Caco-2 (cell line): ENCODE measurements at regions not wholly inside any gene's neighbourhood (a gene's known extent, or its start where the extent isn't known, plus 50 kb on each side); places are given as distances from the start of the nearest gene placed in this dataset.

Source experiments
- BruUV-seq: library from RNA; stranded (reverse); fragments of 400-500 nt; replicated peaks from 2 replicates; lab custom pipeline; 2021; lab: Mats Ljungman, UMichigan
- CTCF ChIA-PET: fragments of 300-600 bp; sonication (Branson Sonifier 250); formaldehyde crosslinking; loops from one replicate; lab custom pipeline; 2022; ENCODE audit warnings: antibody characterized with exemption; lab: Charles Lee
- POLR2A ChIA-PET: fragments of 300-600 bp; sonication (Branson Sonifier 250); formaldehyde crosslinking; loops from one replicate; lab custom pipeline; 2022; ENCODE audit warnings: antibody characterized with exemption; lab: Charles Lee
- DNase-seq, 2 experiments: peaks; one replicate each; pipeline versions ENCODE4 v3.0.0 to v3.0.0-alpha.2; 2020 to 2022
- H3K27me3 ChIP-seq: replicated peaks from 2 replicates; pipeline ENCODE4 v1.6.0; 2011; ENCODE audit warnings: low read length; ENCODE audit not compliant: control insufficient read depth, insufficient read depth
- H3K36me3 ChIP-seq: 2 replicates; pipeline ENCODE4 v1.5.1; 2011; ENCODE audit warnings: low read length; ENCODE audit not compliant: control insufficient read depth, insufficient read depth
- H3K4me1 ChIP-seq: fragments of 250-450 bp; sonication (Bioruptor Pico); 2 replicates; pipeline ENCODE4 v1.5.1; 2020; ENCODE audit warnings: mild to moderate bottlenecking
- H3K4me3 ChIP-seq: 2 replicates; pipeline ENCODE4 v1.5.1; 2011; ENCODE audit warnings: low read depth, mild to moderate bottlenecking, control low read depth, low read length
- H3K9me3 ChIP-seq: fragments of 250-450 bp; sonication (Bioruptor Pico); 2 replicates; pipeline ENCODE4 v1.5.1; 2020; ENCODE audit warnings: mild to moderate bottlenecking, moderate library complexity
- H3K27ac Mint-ChIP-seq: one replicate; pipeline ENCODE4 v1.8.0; 2022; ENCODE audit warnings: mixed read lengths; ENCODE audit not compliant: unreplicated experiment
- H3K27me3 Mint-ChIP-seq: one replicate; pipeline ENCODE4 v1.8.0; 2022; ENCODE audit warnings: mixed read lengths; ENCODE audit not compliant: insufficient read depth, unreplicated experiment
- H3K36me3 Mint-ChIP-seq: one replicate; pipeline ENCODE4 v1.8.0; 2022; ENCODE audit warnings: mild to moderate bottlenecking, mixed read lengths; ENCODE audit not compliant: insufficient read depth, unreplicated experiment
- H3K4me1 Mint-ChIP-seq: one replicate; pipeline ENCODE4 v1.8.0; 2022; ENCODE audit warnings: low read depth, mixed read lengths; ENCODE audit not compliant: unreplicated experiment
- H3K4me3 Mint-ChIP-seq: one replicate; pipeline ENCODE4 v1.8.0; 2022; ENCODE audit warnings: mild to moderate bottlenecking, moderate library complexity, mixed read lengths; ENCODE audit not compliant: unreplicated experiment
- H3K9me3 Mint-ChIP-seq: one replicate; pipeline ENCODE4 v1.8.0; 2022; ENCODE audit warnings: mixed read lengths; ENCODE audit not compliant: unreplicated experiment
- CTCF ChIP-seq, 2 experiments: fragments of 200-600 bp in 1 of 2; IDR thresholded peaks; 1 replicate in 1 of 2; 2 replicates in 1 of 2; pipeline versions ENCODE4 v1.5.1 to v1.8.0; 2011 to 2022; ENCODE audit warnings: antibody characterized with exemption in 1 of 2, control low read depth in 1 of 2, inconsistent platforms in 1 of 2, low read depth in 1 of 2, low read length in 1 of 2, mild to moderate bottlenecking in 1 of 2, moderate library complexity in 1 of 2; ENCODE audit not compliant: insufficient read depth in 1 of 2, severe bottlenecking in 1 of 2, unreplicated experiment in 1 of 2
- intact Hi-C: fragments of 100-400 bp; cut with micrococcal nuclease; formaldehyde crosslinking; loops from one replicate; pipeline ENCODE4 v1.10.0; 2022; ENCODE audit not compliant: unreplicated experiment

- BruUV-seq, result no TSS peak
- Mint-ChIP-seq H3K36me3 (no peaks in the 10 kb centered on the region), H3K9me3 (no peaks in the 10 kb centered on the region), H3K4me3 (no peak overlapping the region), H3K27ac (no peak overlapping the region), H3K4me1 (no peaks in the 10 kb centered on the region), H3K27me3 (peaks cover 7% of the 10 kb centered on the region)
- no peak for DNase-seq
- ChIA-PET POLR2A (no interaction called here), CTCF (no interaction called here)
- Histone ChIP-seq H3K36me3 (no peaks in the 10 kb centered on the region), H3K9me3 (no peaks in the 10 kb centered on the region), H3K27me3 (peaks cover 1% of the 10 kb centered on the region; the same call in 1 of the 2 replicates), H3K4me3 (no peak overlapping the region), H3K4me1 (no peaks in the 10 kb centered on the region)
- intact Hi-C loops, result no loop called here
- TF ChIP-seq CTCF (IDR thresholded peaks at IDR 0.05; ENCODE audit: insufficient read depth in 1 of 2, low read depth in 1 of 2, low read length in 1 of 2, severe bottlenecking in 1 of 2, unreplicated experiment in 1 of 2), result no peak
Measured at GRCh38 chr16:5873221-5873620, 775.6 kb upstream of the EEF2KMT start.

DNA sequence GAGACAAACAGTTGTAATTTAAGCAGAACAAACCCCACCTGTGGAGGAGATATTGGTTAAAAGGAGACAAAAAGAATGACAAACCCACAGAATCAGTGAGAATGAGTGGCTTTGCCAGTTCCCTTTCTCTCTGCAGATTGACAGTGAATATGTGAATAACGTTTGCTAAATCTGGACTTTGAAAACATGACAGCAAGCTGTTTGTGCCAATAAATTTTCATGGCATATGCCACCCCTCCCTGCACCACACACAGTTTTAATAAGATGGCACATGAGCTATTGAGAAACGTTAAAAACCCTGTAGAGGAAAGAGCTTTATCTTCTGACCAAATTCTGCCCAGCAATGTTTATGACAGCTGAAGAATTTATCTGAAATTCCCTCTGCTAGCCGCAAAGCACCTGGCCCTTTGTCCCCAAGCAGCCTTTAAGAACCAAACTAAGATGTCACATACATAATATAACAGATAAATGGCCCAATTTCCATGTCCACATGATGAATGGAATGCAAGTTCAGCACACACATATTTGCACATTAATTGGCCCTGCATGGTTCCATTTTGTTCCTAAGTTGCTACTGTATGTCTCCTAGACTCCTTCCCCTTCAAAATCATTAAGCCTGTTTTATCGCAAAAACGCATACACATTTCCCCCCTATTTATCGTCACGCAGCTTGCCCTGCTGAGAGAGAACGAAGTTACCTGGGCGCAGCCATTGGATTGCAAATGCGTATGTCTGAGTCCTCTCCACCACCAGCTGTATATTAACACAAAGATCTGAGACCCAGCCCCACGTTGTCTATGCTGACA lies 773.5 kb upstream of the EEF2KMT start:
- Mint-ChIP-seq H3K4me1 (no peaks in the 10 kb centered on the region), H3K36me3 (no peaks in the 10 kb centered on the region), H3K27ac (no peak overlapping the region), H3K9me3 (no peaks in the 10 kb centered on the region), H3K4me3 (no peak overlapping the region), H3K27me3 (peaks cover 8% of the 10 kb centered on the region)
- H3K4me1 ChIP-seq, result no peaks in the 10 kb centered on the region
- POLR2A ChIA-PET, result no interaction called here
- BruUV-seq, result no TSS peak
- CTCF ChIA-PET, result no interaction called here
- DNase-seq, result no peak
- no peaks in the 10 kb centered on the region for H3K9me3 ChIP-seq
- no peaks in the 10 kb centered on the region for H3K27me3 ChIP-seq
- TF ChIP-seq CTCF (IDR thresholded peaks at IDR 0.05; ENCODE audit: insufficient read depth in 1 of 2, low read depth in 1 of 2, low read length in 1 of 2, severe bottlenecking in 1 of 2, unreplicated experiment in 1 of 2), result no peak
- intact Hi-C loops, result no loop called here
- H3K36me3 ChIP-seq, result no peaks in the 10 kb centered on the region
- no peak overlapping the region for H3K4me3 ChIP-seq

GRCh38 chr16:5867250-5867649 lies 769.7 kb upstream of the EEF2KMT start:
- no peak overlapping the region for H3K4me3 ChIP-seq
- TF ChIP-seq CTCF (IDR thresholded peaks at IDR 0.05; ENCODE audit: insufficient read depth in 1 of 2, low read depth in 1 of 2, low read length in 1 of 2, severe bottlenecking in 1 of 2, unreplicated experiment in 1 of 2), result no peak
- no peaks in the 10 kb centered on the region for H3K9me3 ChIP-seq
- intact Hi-C loops, result no loop called here
- ChIA-PET CTCF (no interaction called here), POLR2A (no interaction called here)
- no peaks in the 10 kb centered on the region for H3K36me3 ChIP-seq
- Mint-ChIP-seq H3K4me3 (no peak overlapping the region), H3K9me3 (no peaks in the 10 kb centered on the region), H3K4me1 (no peaks in the 10 kb centered on the region), H3K27me3 (peaks cover 12% of the 10 kb centered on the region), H3K36me3 (no peaks in the 10 kb centered on the region), H3K27ac (no peak overlapping the region)
- no peak for DNase-seq
- no peaks in the 10 kb centered on the region for H3K4me1 ChIP-seq
- no peaks in the 10 kb centered on the region; the same call in 1 of the 2 replicates for H3K27me3 ChIP-seq
- no TSS peak for BruUV-seq
